ENCODE measurements at regions not wholly inside any gene's neighbourhood (a gene's known extent, or its start where the extent isn't known, plus 50 kb on each side); places are given as distances from the start of the nearest gene placed in this dataset.

DNA sequence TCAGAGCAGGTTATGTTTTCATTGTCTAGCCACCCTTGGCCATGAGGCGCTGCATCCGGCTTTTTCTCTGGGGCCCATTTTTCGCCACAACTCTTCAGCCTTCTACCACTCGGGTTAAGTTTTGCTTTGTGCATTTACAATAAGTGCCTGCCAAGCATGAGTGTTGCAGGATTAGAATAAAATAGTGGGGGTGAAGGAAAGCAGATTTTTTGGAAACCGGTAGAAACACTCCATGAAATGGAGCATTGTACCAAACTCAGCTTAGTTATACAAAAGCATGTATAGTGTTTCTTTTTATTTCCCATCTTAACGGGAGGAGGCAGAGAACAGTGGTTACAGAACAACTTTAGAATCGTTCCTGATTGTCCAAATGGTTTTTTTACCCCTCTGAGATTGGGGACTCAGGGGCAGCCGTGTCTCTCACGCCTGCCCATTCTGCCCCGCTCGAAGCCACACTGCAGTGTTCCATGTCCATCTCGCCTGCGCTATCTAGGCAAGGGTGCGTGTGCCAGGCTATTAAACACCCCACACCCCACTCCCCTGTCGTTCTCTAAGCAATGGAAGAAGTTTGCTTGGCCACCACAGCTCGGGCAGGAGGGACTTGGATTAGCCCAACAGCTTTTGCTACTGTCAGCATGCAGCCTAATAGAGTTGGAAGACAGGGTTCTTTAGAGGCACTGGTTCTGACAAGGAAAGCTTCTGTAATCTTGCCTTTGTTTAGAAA lies 268.8 kb upstream of the WWC1 start:
- no peak overlapping the region for H3K4me3 Mint-ChIP-seq
- no peaks in the 10 kb centered on the region for H3K36me3 Mint-ChIP-seq
- no peak for ATAC-seq
- H3K27ac Mint-ChIP-seq: no peak overlapping the region
- 90% methylated on average over 16 of the region's 16 CpGs for WGBS (ENCODE audit: insufficient coverage)
- Histone ChIP-seq H3K27ac (ENCODE audit: low read length) (no peak overlapping the region), H3K27me3 (ENCODE audit: control insufficient read depth, insufficient read depth, low read length) (peaks cover 2% of the 10 kb centered on the region), H3K4me3 (ENCODE audit: low read length) (no peak overlapping the region), H3K4me1 (ENCODE audit: control insufficient read depth, insufficient read depth, low read length) (no peaks in the 10 kb centered on the region), H3K36me3 (ENCODE audit: control insufficient read depth, insufficient read depth, low read length) (no peaks in the 10 kb centered on the region), H3K9me3 (ENCODE audit: control insufficient read depth, insufficient read depth, low read length) (no peaks in the 10 kb centered on the region)
- DNase-seq: no peak
- TF ChIP-seq, protein P1, sequence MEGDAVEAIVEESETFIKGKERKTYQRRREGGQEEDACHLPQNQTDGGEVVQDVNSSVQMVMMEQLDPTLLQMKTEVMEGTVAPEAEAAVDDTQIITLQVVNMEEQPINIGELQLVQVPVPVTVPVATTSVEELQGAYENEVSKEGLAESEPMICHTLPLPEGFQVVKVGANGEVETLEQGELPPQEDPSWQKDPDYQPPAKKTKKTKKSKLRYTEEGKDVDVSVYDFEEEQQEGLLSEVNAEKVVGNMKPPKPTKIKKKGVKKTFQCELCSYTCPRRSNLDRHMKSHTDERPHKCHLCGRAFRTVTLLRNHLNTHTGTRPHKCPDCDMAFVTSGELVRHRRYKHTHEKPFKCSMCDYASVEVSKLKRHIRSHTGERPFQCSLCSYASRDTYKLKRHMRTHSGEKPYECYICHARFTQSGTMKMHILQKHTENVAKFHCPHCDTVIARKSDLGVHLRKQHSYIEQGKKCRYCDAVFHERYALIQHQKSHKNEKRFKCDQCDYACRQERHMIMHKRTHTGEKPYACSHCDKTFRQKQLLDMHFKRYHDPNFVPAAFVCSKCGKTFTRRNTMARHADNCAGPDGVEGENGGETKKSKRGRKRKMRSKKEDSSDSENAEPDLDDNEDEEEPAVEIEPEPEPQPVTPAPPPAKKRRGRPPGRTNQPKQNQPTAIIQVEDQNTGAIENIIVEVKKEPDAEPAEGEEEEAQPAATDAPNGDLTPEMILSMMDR (IDR thresholded peaks at IDR 0.05): no peak
- no peaks in the 10 kb centered on the region for H3K9me3 Mint-ChIP-seq
- H3K27me3 Mint-ChIP-seq (ENCODE audit: low read depth in 2 of 2): peaks cover 10% of the 10 kb centered on the region in 2 donors
- H3K4me1 Mint-ChIP-seq: no peaks in the 10 kb centered on the region
- intact Hi-C loops (cut with micrococcal nuclease): no loop called here

DNA sequence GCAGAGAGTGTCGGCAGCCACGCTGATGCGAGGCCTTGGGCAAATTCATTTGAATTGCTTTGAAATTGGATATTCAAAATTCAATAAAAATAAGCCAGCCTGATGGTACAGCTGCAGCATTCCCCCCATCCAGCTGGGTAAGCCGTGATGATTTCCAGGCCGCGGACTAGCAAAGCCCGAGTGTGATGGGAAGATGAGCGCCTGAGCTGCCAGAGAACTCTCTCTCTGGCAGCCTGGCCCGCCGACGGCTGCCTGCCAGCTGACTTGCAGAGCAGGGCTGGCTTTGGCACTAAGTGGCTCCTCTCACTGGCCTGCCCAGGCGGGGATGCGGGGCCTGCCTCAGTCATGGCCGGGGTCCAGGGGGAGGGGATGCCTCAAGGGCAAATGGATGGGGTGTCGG lies 268.3 kb upstream of the WWC1 start:
- WGBS (ENCODE audit: insufficient coverage): 93% methylated on average over 14 of the region's 15 CpGs
- no peak for ATAC-seq
- Histone ChIP-seq H3K36me3 (ENCODE audit: control insufficient read depth, insufficient read depth, low read length) (no peaks in the 10 kb centered on the region), H3K9me3 (ENCODE audit: control insufficient read depth, insufficient read depth, low read length) (no peaks in the 10 kb centered on the region), H3K27me3 (ENCODE audit: control insufficient read depth, insufficient read depth, low read length) (peaks cover 2% of the 10 kb centered on the region), H3K27ac (ENCODE audit: low read length) (no peak overlapping the region), H3K4me3 (ENCODE audit: low read length) (no peak overlapping the region), H3K4me1 (ENCODE audit: control insufficient read depth, insufficient read depth, low read length) (no peaks in the 10 kb centered on the region)
- intact Hi-C loops (cut with micrococcal nuclease): no loop called here
- H3K27me3 Mint-ChIP-seq (ENCODE audit: low read depth in 2 of 2): peaks cover 10% of the 10 kb centered on the region in 2 donors
- H3K27ac Mint-ChIP-seq: no peak overlapping the region
- H3K9me3 Mint-ChIP-seq: no peaks in the 10 kb centered on the region
- TF ChIP-seq, protein P1 (IDR thresholded peaks at IDR 0.05): no peak
- no peak overlapping the region for H3K4me3 Mint-ChIP-seq
- no peaks in the 10 kb centered on the region for H3K4me1 Mint-ChIP-seq
- DNase-seq: no peak
- H3K36me3 Mint-ChIP-seq: no peaks in the 10 kb centered on the region

DNA sequence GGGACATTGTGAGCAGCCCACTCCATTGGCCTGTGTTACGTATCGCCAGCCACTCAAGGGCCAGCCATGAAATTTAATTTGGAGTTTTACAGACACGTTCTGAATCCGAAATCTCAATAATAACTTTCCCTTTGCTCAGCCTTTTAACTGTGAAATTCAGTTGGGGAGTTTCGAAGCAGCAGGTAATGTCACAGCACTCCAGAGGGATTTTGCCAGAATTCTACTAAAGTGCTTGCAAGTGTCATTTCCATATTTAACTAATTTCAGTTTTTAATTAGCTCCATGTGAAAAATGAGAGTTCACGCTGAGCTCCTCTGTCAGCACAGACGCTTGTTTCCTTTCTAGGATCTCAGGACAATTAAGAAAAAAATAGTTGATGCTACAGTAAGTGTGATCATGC lies 267.1 kb upstream of the WWC1 start:
- Mint-ChIP-seq H3K4me3 (no peak overlapping the region), H3K27ac (no peak overlapping the region), H3K27me3 (ENCODE audit: low read depth in 2 of 2) (peaks cover 7 to 10% of the 10 kb centered on the region in 2 donors), H3K9me3 (no peaks in the 10 kb centered on the region), H3K36me3 (no peaks in the 10 kb centered on the region), H3K4me1 (no peaks in the 10 kb centered on the region)
- ATAC-seq (no peak), DNase-seq (no peak)
- Histone ChIP-seq H3K9me3 (ENCODE audit: control insufficient read depth, insufficient read depth, low read length) (no peaks in the 10 kb centered on the region), H3K36me3 (ENCODE audit: control insufficient read depth, insufficient read depth, low read length) (no peaks in the 10 kb centered on the region), H3K4me3 (ENCODE audit: low read length) (no peak overlapping the region), H3K27me3 (ENCODE audit: control insufficient read depth, insufficient read depth, low read length) (peaks cover 2% of the 10 kb centered on the region), H3K4me1 (ENCODE audit: control insufficient read depth, insufficient read depth, low read length) (no peaks in the 10 kb centered on the region), H3K27ac (ENCODE audit: low read length) (no peak overlapping the region)
- 93% methylated on average over 5 of the region's 7 CpGs for WGBS (ENCODE audit: insufficient coverage)
- intact Hi-C loops (cut with micrococcal nuclease): no loop called here
- TF ChIP-seq, protein P1 (IDR thresholded peaks at IDR 0.05): no peak

DNA sequence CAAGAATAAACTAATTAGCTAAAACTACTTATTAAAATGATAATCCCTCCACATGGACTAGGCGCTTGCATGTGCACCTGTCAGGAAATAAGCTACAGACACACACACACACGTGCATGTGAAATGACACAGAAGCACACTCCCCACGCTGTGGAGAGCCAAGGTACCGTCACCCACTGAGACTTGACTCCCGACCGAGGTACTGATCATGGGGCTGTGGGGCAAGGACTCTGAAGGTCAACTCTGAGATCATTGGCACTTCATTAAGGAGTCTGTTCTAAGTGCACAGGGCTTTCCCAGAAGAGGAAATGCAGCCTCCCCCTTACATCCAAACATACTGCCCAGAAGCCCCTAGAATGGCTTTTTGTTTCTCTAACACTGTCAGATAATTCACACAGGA lies 264.4 kb upstream of the WWC1 start:
- 84% methylated on average over 6 of the region's 6 CpGs for WGBS (ENCODE audit: insufficient coverage)
- Mint-ChIP-seq H3K4me3 (no peak overlapping the region), H3K36me3 (no peaks in the 10 kb centered on the region), H3K9me3 (peaks cover 0 to 3% of the 10 kb centered on the region in 2 donors), H3K27me3 (ENCODE audit: low read depth in 2 of 2) (peaks cover 0 to 3% of the 10 kb centered on the region in 2 donors), H3K27ac (no peak overlapping the region), H3K4me1 (no peaks in the 10 kb centered on the region)
- Histone ChIP-seq H3K9me3 (ENCODE audit: control insufficient read depth, insufficient read depth, low read length) (no peaks in the 10 kb centered on the region), H3K4me3 (ENCODE audit: low read length) (no peak overlapping the region), H3K27me3 (ENCODE audit: control insufficient read depth, insufficient read depth, low read length) (no peaks in the 10 kb centered on the region), H3K36me3 (ENCODE audit: control insufficient read depth, insufficient read depth, low read length) (no peaks in the 10 kb centered on the region), H3K4me1 (ENCODE audit: control insufficient read depth, insufficient read depth, low read length) (no peaks in the 10 kb centered on the region), H3K27ac (ENCODE audit: low read length) (no peak overlapping the region)
- TF ChIP-seq, protein P1 (IDR thresholded peaks at IDR 0.05): no peak
- ATAC-seq: no peak
- intact Hi-C loops (cut with micrococcal nuclease): no loop called here
- DNase-seq: no peak

Measured in natural killer cell (primary cell).